HG03520 (cell line): ENCODE measurements at regions not wholly inside any gene's neighbourhood (a gene's known extent, or its start where the extent isn't known, plus 50 kb on each side); places are given as distances from the start of the nearest gene placed in this dataset.
"Not testable (repeated sequence)": the region's sequence is repeated elsewhere in the genome, so short reads cannot be mapped to it uniquely, and the experiment has no call there.

ENCODE experiments used
- ATAC-seq: cut with Tn5 transposase; IDR thresholded peaks from one replicate; pipeline ENCODE4 v1.9.1; 2021; ENCODE audit warnings: mild to moderate bottlenecking, moderate library complexity; ENCODE audit not compliant: unreplicated experiment

GRCh38 chr12:47610686-47611252, 95.1 kb downstream of the RPAP3 start:
- ATAC-seq: no peak

DNA sequence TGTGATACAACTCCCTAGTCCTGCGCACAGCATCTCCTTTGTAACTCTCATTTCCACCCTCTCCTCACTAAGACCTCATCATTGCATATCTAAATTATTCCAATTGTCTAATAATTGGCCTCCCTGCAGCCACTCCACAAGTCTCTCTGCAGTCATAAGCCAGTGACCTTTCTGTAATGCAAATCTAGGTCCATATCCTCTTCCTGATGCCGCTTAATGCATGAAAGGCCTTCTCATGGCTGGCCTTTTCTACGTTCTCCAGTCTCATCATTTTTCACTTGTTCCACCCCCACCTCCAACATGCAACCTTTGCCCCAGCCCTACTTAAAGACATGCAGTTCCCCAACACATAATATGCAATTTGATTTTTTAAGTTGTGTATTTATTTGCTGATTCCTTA, 96.0 kb downstream of the RPAP3 start:
- no peak for ATAC-seq

DNA sequence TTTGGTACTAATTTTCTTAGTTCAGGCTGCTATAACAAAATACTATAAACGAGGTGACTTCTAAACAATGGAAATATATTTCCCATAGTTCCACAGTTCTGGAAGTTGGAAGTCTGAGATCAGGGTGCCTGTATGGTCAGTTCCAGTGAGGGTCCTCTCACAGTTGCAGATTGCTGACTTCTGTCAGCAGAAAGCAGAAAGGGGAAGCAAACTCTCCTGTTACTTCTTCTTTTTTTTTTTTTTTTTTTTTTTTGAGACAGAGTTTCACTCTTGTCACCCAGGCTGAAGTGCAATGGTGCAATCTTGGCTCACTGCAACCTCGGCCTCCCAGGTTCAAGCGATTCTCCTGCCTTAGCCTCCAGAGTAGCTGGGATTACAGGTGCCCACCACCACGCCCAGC, 97.2 kb downstream of the RPAP3 start:
- not testable (repeated sequence) for ATAC-seq

DNA sequence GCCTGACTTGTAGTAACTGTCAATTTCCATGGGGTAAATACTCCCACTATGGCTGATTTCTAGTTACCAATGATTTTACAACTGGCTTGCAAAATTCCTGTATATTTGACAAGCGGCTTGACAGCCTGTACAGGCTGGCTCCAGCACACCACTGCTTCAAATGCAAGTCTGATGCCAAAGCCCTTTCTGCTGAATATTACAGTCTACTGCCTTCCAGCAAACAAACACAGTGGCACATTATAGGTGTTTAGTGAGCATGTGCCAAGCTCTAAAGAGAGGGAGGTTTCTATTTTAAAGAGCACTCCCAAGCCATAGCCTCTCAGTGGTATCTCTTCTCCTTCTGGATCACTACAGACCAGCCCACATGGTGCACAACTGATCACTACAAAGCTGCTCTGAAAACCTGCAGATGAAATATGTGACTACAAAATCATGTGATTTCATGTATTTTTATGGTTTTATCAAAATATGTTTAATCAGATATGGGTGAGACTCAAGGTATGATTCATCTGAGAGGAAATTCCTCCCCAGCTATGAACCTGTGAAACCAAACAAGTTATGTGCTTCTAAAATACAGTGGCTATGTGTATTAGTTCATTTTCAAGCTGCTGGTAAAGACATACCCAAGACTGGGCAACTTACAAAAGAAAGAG, 101.5 kb downstream of the RPAP3 start:
- ATAC-seq: no peak

DNA sequence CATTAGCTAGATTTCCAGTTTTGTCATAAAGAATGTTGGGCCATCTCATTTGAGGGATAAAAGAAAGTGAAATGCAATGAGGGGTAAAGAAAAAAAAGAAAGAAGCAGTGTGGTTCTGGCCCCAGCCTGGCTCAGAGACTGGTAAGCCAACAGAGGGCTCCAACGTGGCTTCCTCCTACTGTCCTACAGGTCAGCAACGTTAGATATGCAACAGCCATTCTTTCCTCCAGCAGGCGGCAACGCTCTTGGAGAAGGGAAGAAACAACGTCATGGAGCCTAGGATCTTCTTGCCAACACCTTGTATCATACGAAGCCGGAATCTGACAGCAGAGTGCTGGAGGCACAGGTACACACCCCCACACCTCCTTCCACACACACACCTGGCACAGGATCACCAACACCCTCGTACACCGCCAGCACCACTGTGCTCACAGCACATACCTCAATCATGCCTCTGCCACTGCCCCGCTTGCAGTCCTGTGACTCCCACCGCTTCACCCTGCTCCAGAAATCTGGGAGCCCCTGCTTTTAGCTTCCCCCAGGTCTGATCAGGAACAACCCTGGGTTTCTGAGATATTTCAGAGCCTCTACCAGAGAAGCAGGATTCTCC, 102.8 kb downstream of the RPAP3 start:
- ATAC-seq: no peak

DNA sequence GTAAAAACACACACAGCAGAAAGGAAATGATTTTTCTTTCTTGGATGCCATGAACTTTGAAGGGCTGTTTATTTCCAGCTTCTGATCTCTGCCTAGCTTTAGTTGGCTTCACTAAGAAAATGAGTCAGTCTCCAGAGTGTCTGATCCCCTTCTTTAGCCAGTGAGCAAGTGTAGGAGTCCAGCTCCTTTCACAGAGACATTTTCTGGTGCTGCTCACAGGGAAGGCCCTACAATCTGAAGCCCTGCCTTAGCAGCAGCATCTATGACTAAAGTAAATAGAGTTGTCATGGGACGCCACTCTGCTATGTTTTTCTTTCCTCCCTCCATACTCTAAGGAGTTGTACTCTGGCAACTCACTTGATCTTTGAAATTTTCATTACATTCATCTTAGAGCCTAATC, 103.5 kb downstream of the RPAP3 start:
- ATAC-seq: no peak

- ATAC-seq: no peak
Measured at GRCh38 chr12:47601071-47601470, 104.8 kb downstream of the RPAP3 start.

DNA sequence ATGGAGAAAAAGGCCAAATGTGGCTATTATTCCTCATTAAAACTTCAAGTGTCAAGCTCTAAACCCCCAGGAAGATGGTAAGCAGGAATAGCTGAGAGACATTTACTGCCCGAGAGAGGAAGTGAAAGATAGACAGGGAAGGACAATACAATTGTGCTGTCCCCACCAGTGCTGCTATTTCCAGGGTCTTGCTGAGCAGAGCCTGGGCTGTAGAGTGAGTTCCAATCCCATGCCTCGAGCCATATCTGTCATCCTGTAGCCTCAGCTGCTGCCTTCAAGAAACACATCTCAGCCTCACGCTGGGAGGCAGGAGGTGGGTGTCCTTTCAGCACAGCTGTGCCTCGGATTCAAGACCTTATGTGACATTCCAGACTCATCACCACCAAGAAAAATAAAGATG, 114.0 kb downstream of the RPAP3 start:
- no peak for ATAC-seq

GRCh38 chr12:47591361-47591791, 114.5 kb downstream of the RPAP3 start:
- ATAC-seq: no peak

DNA sequence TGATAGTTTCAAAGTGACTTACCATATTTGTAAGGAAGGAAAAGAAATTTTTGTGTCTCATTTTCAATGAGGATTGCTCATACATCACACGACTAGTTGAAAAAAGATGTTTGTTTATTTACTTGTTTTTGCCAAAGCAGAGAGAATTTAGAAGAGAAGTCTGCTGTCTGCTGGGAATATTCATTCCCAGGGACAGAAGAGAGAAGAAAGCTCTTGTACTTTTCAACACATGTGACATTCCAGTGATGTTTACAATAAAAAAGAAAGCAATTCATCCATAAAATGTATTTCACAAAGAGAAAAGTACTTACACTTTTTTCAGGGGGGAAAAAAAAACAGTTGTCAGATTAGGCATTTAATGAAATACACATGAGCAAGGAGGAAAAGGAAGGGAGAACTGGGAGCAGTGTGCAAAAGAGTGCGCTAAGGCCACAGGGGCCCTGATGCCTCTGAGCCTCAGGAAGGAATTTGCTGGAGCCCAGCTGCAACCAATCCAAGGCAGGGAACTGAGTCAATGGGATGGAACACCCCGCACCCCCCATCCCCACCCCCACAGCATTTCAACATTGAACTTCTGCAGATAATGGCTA, 115.0 kb downstream of the RPAP3 start:
- no peak for ATAC-seq

GRCh38 chr12:47586952-47587669, 118.7 kb downstream of the RPAP3 start:
- no peak for ATAC-seq

DNA sequence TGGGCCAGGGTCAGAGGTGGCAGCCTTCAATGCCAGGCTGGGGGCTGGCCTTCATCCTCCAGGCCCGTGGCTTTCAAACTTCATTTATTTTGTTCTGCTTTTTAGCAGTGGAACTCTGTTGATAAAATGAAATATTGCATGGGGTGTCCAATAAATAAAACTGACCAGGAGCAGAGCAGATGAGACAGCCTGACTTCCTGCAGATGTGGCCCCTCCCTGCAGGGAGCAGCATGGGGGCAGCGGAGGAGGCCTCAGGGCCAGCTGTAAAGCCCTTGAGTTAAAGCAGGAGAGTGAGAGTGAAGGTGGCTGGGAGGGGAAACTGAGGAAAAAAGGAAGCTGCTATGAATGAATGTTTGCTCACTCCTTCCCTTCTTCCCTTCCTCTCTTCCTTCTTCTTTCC, 120.3 kb downstream of the RPAP3 start:
- ATAC-seq: no peak

- ATAC-seq: no peak
Measured at GRCh38 chr12:47578836-47579235, 127.0 kb downstream of the RPAP3 start.

GRCh38 chr12:47577206-47577989, 128.4 kb downstream of the RPAP3 start:
- no peak for ATAC-seq

- ATAC-seq: no peak
Measured at GRCh38 chr12:47576289-47576945, 129.4 kb downstream of the RPAP3 start.

- no peak for ATAC-seq
Measured at GRCh38 chr12:47574252-47575021, 131.4 kb downstream of the RPAP3 start.

GRCh38 chr12:47573146-47573659, 132.6 kb downstream of the RPAP3 start:
- ATAC-seq: no peak

- no peak for ATAC-seq
Measured at GRCh38 chr12:47570151-47570550, 135.7 kb downstream of the RPAP3 start.

DNA sequence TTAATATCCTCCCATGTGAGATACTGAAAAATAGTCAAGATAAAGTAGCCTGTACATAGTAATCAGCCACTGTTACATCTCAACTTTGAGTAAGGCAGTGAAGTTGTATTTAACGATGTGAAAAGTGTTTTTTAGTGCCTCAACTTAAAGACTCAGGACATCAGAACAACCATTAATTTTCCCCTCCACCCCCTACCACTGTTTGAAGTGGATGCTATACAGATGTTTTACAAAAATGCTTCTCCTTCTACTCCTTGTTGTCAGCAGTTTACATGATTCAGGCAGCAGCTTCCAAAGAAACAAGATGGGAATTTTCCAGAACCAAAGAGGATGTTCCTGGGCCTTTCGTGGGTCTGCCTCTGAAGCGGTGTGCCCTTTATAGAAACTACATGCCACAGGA, 143.6 kb downstream of the RPAP3 start:
- ATAC-seq: no peak
